Coronary artery (tissue), 2 donors: ENCODE measurements at regions not wholly inside any gene's neighbourhood (a gene's known extent, or its start where the extent isn't known, plus 50 kb on each side); places are given as distances from the start of the nearest gene placed in this dataset.

Experiments used
- DNase-seq: peaks from one replicate; pipeline ENCODE4 v3.0.0-alpha.2; 2017; ENCODE audit warnings: low spot score
- H3K27ac ChIP-seq, 2 donors: fragments of 200-600 bp; sonication (generic); one replicate each; pipeline ENCODE4 v1.5.1; 2016 to 2019
- H3K4me3 ChIP-seq: fragments of 200-600 bp; sonication (generic); 2 replicates; pipeline ENCODE4 v1.5.1; 2016; ENCODE audit warnings: mild to moderate bottlenecking, moderate library complexity
- TF ChIP-seq, protein P1 (sequence below): fragments of 200-600 bp; sonication (generic); IDR thresholded peaks from one replicate; pipeline ENCODE4 v1.5.1; 2019; ENCODE audit warnings: antibody characterized with exemption

DNA sequence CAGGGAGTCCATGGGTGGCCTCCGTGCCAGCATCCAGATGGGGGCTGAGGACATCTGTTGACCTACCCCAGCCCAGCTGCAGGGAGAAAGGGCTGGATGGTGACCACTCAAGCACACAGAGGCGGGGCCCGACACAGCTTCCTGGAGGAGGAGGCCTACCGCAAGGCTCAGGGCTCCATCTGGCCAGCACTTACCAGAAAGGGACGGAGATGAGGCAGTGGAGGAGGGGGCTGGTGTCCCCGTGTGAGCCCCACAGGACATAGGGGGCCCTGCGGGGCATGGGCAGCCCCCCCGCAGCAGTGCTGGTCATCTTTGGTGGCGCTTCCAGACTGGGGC, 147.5 kb upstream of the CIBAR2 start:
- no peak for DNase-seq
- TF ChIP-seq, protein P1, sequence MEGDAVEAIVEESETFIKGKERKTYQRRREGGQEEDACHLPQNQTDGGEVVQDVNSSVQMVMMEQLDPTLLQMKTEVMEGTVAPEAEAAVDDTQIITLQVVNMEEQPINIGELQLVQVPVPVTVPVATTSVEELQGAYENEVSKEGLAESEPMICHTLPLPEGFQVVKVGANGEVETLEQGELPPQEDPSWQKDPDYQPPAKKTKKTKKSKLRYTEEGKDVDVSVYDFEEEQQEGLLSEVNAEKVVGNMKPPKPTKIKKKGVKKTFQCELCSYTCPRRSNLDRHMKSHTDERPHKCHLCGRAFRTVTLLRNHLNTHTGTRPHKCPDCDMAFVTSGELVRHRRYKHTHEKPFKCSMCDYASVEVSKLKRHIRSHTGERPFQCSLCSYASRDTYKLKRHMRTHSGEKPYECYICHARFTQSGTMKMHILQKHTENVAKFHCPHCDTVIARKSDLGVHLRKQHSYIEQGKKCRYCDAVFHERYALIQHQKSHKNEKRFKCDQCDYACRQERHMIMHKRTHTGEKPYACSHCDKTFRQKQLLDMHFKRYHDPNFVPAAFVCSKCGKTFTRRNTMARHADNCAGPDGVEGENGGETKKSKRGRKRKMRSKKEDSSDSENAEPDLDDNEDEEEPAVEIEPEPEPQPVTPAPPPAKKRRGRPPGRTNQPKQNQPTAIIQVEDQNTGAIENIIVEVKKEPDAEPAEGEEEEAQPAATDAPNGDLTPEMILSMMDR = no peak

DNA sequence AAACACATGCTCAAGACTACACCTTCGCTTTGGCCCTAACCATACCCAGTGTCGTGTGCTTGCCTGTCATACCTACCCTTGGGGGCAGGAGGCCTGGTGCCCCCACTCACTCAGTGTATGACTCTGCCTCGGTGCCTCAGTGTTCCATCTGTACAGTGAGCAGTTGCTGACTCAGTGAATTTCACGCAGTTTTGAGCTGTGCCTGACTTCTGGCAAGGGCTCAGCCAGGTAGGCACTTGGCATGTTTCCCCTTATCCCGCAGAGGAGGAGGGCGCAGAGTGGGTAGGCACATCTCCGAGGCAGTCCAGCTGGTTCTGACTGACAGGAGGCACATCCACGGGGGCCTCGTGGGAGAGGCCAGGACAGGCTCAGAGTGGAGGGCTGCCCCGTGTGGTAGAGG, 148.9 kb upstream of the CIBAR2 start:
- H3K27ac ChIP-seq = no peak overlapping the region

More for the DNA sequence above, 147.5 kb upstream of the CIBAR2 start:
- Histone ChIP-seq H3K27ac (no peak overlapping the region), H3K4me3 (no peak overlapping the region)

DNA sequence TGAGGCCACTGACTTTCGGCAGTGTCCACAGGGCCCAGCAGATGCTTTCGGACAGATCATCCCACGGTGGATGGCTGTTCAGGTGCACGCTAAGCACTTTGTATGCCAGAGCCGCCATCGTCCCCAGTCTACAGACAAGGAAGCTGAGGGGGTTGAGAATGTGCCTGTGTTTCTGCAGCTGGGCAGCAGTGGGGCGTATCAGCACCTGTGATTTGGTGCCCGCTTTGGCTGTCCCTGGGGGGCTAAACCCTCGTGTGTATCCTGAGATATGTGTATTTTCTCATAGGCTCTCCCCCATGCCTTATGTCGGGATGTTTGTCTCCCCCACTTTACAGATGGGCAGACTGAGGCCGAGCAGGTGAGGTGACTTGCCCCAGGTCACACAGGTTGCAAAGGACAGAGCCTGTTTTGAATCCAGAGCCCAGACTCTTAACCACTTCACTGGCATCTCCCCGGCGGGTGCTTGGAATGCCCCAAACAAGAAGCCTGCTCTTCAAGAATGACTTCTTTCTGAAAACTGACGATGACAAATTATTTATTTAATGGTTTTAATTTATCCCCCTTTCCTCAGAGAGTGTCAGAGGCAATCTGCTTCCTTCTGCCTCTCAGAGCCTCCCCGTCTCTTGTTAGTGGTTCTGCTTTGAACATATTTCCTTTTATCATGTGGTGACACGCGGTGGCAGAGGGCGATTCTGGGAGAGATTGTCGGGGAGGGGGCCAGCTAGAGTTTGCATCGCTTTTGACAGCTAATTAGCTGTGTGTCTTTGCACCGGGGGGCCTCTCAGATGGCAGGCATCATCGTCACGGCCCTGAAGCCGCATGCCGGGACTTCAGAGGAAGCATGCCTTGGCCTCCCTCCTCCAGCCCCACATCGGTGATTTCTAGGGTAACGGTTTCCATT, 149.6 kb upstream of the CIBAR2 start:
- Histone ChIP-seq H3K27ac (no peak overlapping the region), H3K4me3 (no peak overlapping the region)
- DNase-seq = no peak
- TF ChIP-seq, protein P1 = no peak

More for the DNA sequence above, 148.9 kb upstream of the CIBAR2 start:
- TF ChIP-seq, protein P1 = no peak
- DNase-seq = no peak
- H3K4me3 ChIP-seq = no peak overlapping the region

DNA sequence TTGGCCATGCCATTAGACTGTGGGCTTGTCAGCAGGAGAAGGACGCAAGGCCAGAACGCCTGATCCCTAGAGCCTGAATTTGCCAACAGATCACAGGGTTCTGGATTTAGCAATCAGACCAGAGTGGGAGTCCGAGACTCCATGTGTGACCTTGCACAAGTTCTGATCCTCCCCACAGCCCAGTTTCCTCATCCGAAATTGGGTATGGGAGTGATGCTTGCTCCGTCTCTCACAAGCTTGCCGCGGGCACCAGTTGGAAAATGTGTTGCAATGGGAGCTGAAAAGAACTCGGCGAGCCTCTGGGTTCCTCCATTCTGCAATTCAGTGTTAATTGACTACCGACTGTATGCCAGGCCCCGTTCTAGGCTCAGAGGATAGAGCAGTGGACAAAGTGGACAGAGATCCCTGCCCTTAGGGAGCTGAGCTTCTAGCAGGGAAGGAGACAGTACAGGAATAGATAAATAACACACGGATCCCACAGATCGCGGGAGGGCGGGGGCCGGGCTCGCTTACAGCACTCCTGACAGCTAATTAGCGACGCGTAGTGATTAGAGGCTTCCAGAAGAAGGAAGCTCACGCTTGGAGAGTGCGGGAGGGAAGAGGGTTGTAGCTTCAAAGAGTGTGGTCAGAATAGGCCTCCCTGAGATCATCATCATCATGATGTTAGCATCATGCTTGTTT, 150.4 kb upstream of the CIBAR2 start:
- DNase-seq = no peak
- peak overlapping the region in 1 of 2 donors; percentile 12 for H3K27ac ChIP-seq
- H3K4me3 ChIP-seq = no peak overlapping the region
- TF ChIP-seq, protein P1 = no peak

DNA sequence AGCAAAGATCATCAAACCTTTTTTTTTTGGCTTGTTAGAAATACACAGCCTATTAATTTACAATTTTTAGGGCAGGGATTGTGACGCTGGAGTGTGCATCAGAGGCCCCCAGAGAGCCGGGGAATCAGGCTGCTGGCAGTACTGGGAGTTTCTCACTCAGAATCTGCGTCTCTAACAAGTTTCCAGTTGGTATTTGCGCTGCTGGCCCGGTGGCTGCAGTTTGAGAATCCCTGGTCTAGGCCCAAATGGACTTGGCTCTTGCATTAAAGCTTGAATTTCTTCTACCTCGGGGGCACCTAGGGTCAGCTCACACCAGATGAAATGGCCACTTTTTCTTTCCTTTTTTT, 150.9 kb upstream of the CIBAR2 start:
- DNase-seq = no peak
- no peak overlapping the region for H3K4me3 ChIP-seq
- H3K27ac ChIP-seq = no peak overlapping the region
- TF ChIP-seq, protein P1 = no peak

DNA sequence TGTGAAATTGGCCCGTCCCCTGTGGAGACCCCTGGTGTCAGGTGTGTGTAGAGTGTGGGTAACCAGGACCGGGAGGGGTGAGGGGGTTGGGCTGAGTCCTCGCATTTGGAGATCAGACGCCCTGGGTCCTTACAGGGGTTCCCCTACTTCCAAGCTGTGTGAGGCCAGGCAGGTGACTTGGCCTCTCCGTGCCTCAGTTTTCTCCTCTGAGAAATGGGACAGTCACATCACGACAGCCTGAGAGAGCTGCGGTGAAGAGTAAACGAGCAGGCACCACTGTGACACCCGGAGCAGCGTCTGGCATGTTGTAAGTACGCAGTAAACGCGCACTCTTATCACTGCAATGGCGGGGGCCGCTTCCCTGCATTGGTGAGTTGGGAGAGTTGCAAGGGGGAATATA, 152.5 kb upstream of the CIBAR2 start:
- Histone ChIP-seq H3K27ac (no peak overlapping the region), H3K4me3 (no peak overlapping the region)
- TF ChIP-seq, protein P1 = no peak
- DNase-seq = no peak
